ENCODE measurements at regions not wholly inside any gene's neighbourhood (a gene's known extent, or its start where the extent isn't known, plus 50 kb on each side); places are given as distances from the start of the nearest gene placed in this dataset.

GRCh38 chr7:124692425-124692824, 73.2 kb downstream of the GPR37 start:
- Histone ChIP-seq H3K4me3 (ENCODE audit: low read depth in 1 of 2, low read length in 2 of 2) (no peak overlapping the region), H3K36me3 (ENCODE audit: insufficient read depth, low read length) (no peaks in the 10 kb centered on the region), H3K27me3 (ENCODE audit: control insufficient read depth in 1 of 2, insufficient read depth in 2 of 2, low read length in 2 of 2) (no peaks in the 10 kb centered on the region), H3K9me3 (ENCODE audit: low read length) (no peaks in the 10 kb centered on the region), H3K4me1 (ENCODE audit: insufficient read depth, low read length) (no peaks in the 10 kb centered on the region), H3K9ac (ENCODE audit: low read length) (no peak overlapping the region), H3K27ac (ENCODE audit: low read depth, low read length) (no peak overlapping the region)

- H3K9me3 ChIP-seq (ENCODE audit: low read length): no peaks in the 10 kb centered on the region
- H3K4me3 ChIP-seq (ENCODE audit: low read depth in 1 of 2, low read length in 2 of 2): no peak overlapping the region
- no peaks in the 10 kb centered on the region for H3K27me3 ChIP-seq (ENCODE audit: control insufficient read depth in 1 of 2, insufficient read depth in 2 of 2, low read length in 2 of 2)
- no peaks in the 10 kb centered on the region for H3K4me1 ChIP-seq (ENCODE audit: insufficient read depth, low read length)
- no peak overlapping the region for H3K27ac ChIP-seq (ENCODE audit: low read depth, low read length)
- no peaks in the 10 kb centered on the region for H3K36me3 ChIP-seq (ENCODE audit: insufficient read depth, low read length)
- H3K9ac ChIP-seq (ENCODE audit: low read length): no peak overlapping the region
Measured at GRCh38 chr7:124690840-124691239, 74.8 kb downstream of the GPR37 start.

- Histone ChIP-seq H3K4me1 (ENCODE audit: insufficient read depth, low read length) (no peaks in the 10 kb centered on the region), H3K27ac (ENCODE audit: low read depth, low read length) (no peak overlapping the region), H3K4me3 (ENCODE audit: low read depth in 1 of 2, low read length in 2 of 2) (no peak overlapping the region), H3K9me3 (ENCODE audit: low read length) (no peaks in the 10 kb centered on the region), H3K36me3 (ENCODE audit: insufficient read depth, low read length) (no peaks in the 10 kb centered on the region), H3K9ac (ENCODE audit: low read length) (no peak overlapping the region), H3K27me3 (ENCODE audit: control insufficient read depth in 1 of 2, insufficient read depth in 2 of 2, low read length in 2 of 2) (no peaks in the 10 kb centered on the region)
Measured at GRCh38 chr7:124689931-124690330, 75.7 kb downstream of the GPR37 start.

DNA sequence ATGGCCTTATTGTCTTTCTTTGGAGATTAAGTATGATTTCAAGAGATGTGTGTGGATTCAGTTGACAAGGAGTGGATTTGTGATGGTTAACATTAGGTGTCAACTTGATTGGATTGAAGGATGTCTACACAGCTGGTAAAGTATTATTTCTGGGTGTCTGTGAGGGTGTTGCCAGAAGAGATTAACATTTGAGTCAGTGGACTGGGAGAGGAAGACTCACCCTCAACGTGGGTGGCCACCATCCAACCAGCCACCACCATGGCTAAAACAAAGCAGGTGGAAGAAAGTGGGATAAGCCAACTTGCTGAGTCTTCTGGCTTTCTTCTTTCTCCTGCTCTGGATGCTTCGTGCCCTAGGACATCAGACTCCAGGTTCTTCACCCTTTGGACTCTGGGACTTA, 76.1 kb downstream of the GPR37 start:
- Histone ChIP-seq H3K9me3 (ENCODE audit: low read length) (no peaks in the 10 kb centered on the region), H3K27me3 (ENCODE audit: control insufficient read depth in 1 of 2, insufficient read depth in 2 of 2, low read length in 2 of 2) (no peaks in the 10 kb centered on the region), H3K9ac (ENCODE audit: low read length) (no peak overlapping the region), H3K27ac (ENCODE audit: low read depth, low read length) (no peak overlapping the region), H3K36me3 (ENCODE audit: insufficient read depth, low read length) (no peaks in the 10 kb centered on the region), H3K4me3 (ENCODE audit: low read depth in 1 of 2, low read length in 2 of 2) (no peak overlapping the region), H3K4me1 (ENCODE audit: insufficient read depth, low read length) (no peaks in the 10 kb centered on the region)

DNA sequence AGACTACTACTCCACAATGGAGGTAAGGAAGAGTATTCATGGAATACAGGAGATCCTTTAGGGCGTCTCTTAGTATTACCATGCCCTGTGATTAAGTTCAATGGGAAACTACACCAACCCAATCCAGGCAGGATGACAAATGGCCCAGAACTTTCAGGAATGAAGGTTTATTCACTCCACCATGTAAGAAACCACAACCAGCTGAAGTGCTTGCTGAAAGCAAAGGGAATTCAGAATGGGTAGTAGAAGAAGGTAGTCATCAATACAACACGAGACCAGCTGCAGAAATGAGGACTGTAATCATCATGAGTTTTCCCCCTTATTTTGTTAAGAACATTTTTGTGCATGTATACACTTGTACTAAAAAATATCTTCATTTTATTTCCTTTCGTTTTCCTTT, 76.6 kb downstream of the GPR37 start:
- no peaks in the 10 kb centered on the region for H3K4me1 ChIP-seq (ENCODE audit: insufficient read depth, low read length)
- H3K27ac ChIP-seq (ENCODE audit: low read depth, low read length): no peak overlapping the region
- no peaks in the 10 kb centered on the region for H3K36me3 ChIP-seq (ENCODE audit: insufficient read depth, low read length)
- no peak overlapping the region for H3K4me3 ChIP-seq (ENCODE audit: low read depth in 1 of 2, low read length in 2 of 2)
- H3K9me3 ChIP-seq (ENCODE audit: low read length): no peaks in the 10 kb centered on the region
- no peaks in the 10 kb centered on the region for H3K27me3 ChIP-seq (ENCODE audit: control insufficient read depth in 1 of 2, insufficient read depth in 2 of 2, low read length in 2 of 2)
- H3K9ac ChIP-seq (ENCODE audit: low read length): no peak overlapping the region

DNA sequence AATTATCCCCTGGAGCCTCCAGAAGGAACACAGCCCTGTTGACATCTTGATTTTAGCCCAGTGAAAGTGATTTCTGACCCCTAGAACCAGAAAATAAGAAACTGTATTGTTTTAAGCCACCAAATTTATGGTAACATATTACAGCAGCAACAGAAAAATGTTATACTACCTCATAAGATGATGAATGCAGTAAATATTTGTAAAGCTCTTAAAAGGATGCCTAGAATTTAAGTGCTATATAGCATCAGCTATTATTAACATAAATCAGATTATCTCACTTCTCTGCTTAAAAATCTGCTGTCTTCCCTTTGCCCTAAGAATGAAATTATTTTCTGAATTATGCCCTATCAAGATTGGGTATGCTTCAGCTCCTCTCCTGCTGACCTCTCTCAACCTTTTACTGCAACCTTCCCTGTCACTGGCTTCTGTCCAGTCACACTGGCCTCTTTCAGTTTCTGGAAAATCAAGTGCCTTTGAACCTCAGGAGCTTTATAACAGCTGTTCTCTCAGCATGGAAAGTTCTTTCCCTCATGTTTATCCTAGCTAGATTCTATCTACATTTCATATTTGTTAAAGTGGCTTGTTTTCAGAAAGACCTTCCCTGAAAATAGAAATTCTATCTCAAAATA, 78.9 kb downstream of the GPR37 start:
- Histone ChIP-seq H3K4me1 (ENCODE audit: insufficient read depth, low read length) (no peaks in the 10 kb centered on the region), H3K4me3 (ENCODE audit: low read depth in 1 of 2, low read length in 2 of 2) (no peak overlapping the region), H3K27ac (ENCODE audit: low read depth, low read length) (no peak overlapping the region), H3K36me3 (ENCODE audit: insufficient read depth, low read length) (no peaks in the 10 kb centered on the region), H3K9me3 (ENCODE audit: low read length) (no peaks in the 10 kb centered on the region), H3K27me3 (ENCODE audit: control insufficient read depth in 1 of 2, insufficient read depth in 2 of 2, low read length in 2 of 2) (no peaks in the 10 kb centered on the region), H3K9ac (ENCODE audit: low read length) (no peak overlapping the region)

GRCh38 chr7:124681946-124682345, 83.6 kb downstream of the GPR37 start:
- Histone ChIP-seq H3K9ac (ENCODE audit: low read length) (no peak overlapping the region), H3K27me3 (ENCODE audit: control insufficient read depth in 1 of 2, insufficient read depth in 2 of 2, low read length in 2 of 2) (no peaks in the 10 kb centered on the region), H3K4me1 (ENCODE audit: insufficient read depth, low read length) (no peaks in the 10 kb centered on the region), H3K4me3 (ENCODE audit: low read depth in 1 of 2, low read length in 2 of 2) (no peak overlapping the region), H3K36me3 (ENCODE audit: insufficient read depth, low read length) (no peaks in the 10 kb centered on the region), H3K27ac (ENCODE audit: low read depth, low read length) (no peak overlapping the region), H3K9me3 (ENCODE audit: low read length) (no peaks in the 10 kb centered on the region)

GRCh38 chr7:124680304-124680703, 85.3 kb downstream of the GPR37 start:
- H3K4me1 ChIP-seq (ENCODE audit: insufficient read depth, low read length): no peaks in the 10 kb centered on the region
- no peak overlapping the region for H3K27ac ChIP-seq (ENCODE audit: low read depth, low read length)
- no peaks in the 10 kb centered on the region for H3K27me3 ChIP-seq (ENCODE audit: control insufficient read depth in 1 of 2, insufficient read depth in 2 of 2, low read length in 2 of 2)
- no peak overlapping the region for H3K9ac ChIP-seq (ENCODE audit: low read length)
- no peak overlapping the region for H3K4me3 ChIP-seq (ENCODE audit: low read depth in 1 of 2, low read length in 2 of 2)
- H3K9me3 ChIP-seq (ENCODE audit: low read length): no peaks in the 10 kb centered on the region
- no peaks in the 10 kb centered on the region for H3K36me3 ChIP-seq (ENCODE audit: insufficient read depth, low read length)

GRCh38 chr7:124679586-124680225, 85.9 kb downstream of the GPR37 start:
- Histone ChIP-seq H3K4me1 (ENCODE audit: insufficient read depth, low read length) (no peaks in the 10 kb centered on the region), H3K9ac (ENCODE audit: low read length) (no peak overlapping the region), H3K9me3 (ENCODE audit: low read length) (no peaks in the 10 kb centered on the region), H3K4me3 (ENCODE audit: low read depth in 1 of 2, low read length in 2 of 2) (no peak overlapping the region), H3K27me3 (ENCODE audit: control insufficient read depth in 1 of 2, insufficient read depth in 2 of 2, low read length in 2 of 2) (no peaks in the 10 kb centered on the region), H3K27ac (ENCODE audit: low read depth, low read length) (no peak overlapping the region), H3K36me3 (ENCODE audit: insufficient read depth, low read length) (no peaks in the 10 kb centered on the region)

DNA sequence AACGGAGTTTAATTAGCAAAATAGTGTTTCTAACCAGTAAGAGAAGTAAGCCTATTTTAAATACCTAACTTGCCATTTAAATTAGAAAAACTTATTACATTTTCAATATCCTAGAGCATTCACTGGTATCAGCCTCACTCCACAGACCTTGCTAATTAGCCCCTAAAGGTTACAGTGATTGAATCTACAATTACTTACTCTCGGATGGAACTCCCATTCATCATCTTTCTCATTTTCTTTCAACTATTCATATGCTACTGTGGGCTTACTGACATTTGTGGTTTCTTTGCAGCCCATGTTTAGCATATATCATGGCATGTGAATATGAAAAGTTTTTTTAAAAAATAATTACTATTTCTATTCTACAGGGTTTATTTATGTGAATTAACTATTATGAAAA, 86.4 kb downstream of the GPR37 start:
- H3K36me3 ChIP-seq (ENCODE audit: insufficient read depth, low read length): no peaks in the 10 kb centered on the region
- H3K4me3 ChIP-seq (ENCODE audit: low read depth in 1 of 2, low read length in 2 of 2): no peak overlapping the region
- no peaks in the 10 kb centered on the region for H3K4me1 ChIP-seq (ENCODE audit: insufficient read depth, low read length)
- no peaks in the 10 kb centered on the region for H3K27me3 ChIP-seq (ENCODE audit: control insufficient read depth in 1 of 2, insufficient read depth in 2 of 2, low read length in 2 of 2)
- no peaks in the 10 kb centered on the region for H3K9me3 ChIP-seq (ENCODE audit: low read length)
- no peak overlapping the region for H3K27ac ChIP-seq (ENCODE audit: low read depth, low read length)
- H3K9ac ChIP-seq (ENCODE audit: low read length): no peak overlapping the region

GRCh38 chr7:124674451-124674850, 91.1 kb downstream of the GPR37 start:
- H3K36me3 ChIP-seq (ENCODE audit: insufficient read depth, low read length): no peaks in the 10 kb centered on the region
- H3K27me3 ChIP-seq (ENCODE audit: control insufficient read depth in 1 of 2, insufficient read depth in 2 of 2, low read length in 2 of 2): no peaks in the 10 kb centered on the region
- H3K27ac ChIP-seq (ENCODE audit: low read depth, low read length): no peak overlapping the region
- no peak overlapping the region for H3K9ac ChIP-seq (ENCODE audit: low read length)
- no peaks in the 10 kb centered on the region for H3K4me1 ChIP-seq (ENCODE audit: insufficient read depth, low read length)
- H3K9me3 ChIP-seq (ENCODE audit: low read length): no peaks in the 10 kb centered on the region
- no peak overlapping the region for H3K4me3 ChIP-seq (ENCODE audit: low read depth in 1 of 2, low read length in 2 of 2)

DNA sequence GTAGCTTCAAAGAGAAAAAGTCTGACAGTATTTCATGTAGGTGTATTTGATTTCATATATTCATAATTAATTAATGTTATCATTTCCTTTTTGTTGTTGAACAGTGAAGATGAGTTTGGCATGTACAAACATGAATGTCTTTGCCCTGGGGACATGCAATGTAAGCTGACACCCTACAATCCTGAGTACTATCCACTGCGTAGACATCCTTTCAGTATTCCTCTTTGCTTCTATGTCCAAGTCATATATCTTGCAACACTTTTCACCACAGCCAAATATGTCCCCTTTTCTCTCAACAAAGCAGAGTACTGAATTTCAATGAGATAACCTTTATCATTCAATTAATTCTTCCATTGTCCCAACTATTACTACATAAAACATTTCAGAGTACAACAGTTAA, 93.6 kb downstream of the GPR37 start:
- H3K27me3 ChIP-seq (ENCODE audit: control insufficient read depth in 1 of 2, insufficient read depth in 2 of 2, low read length in 2 of 2): no peaks in the 10 kb centered on the region

More for the DNA sequence above, 93.6 kb downstream of the GPR37 start:
- Histone ChIP-seq H3K27ac (ENCODE audit: low read depth, low read length) (no peak overlapping the region), H3K9me3 (ENCODE audit: low read length) (no peaks in the 10 kb centered on the region), H3K4me1 (ENCODE audit: insufficient read depth, low read length) (no peaks in the 10 kb centered on the region), H3K36me3 (ENCODE audit: insufficient read depth, low read length) (no peaks in the 10 kb centered on the region), H3K9ac (ENCODE audit: low read length) (no peak overlapping the region), H3K4me3 (ENCODE audit: low read depth in 1 of 2, low read length in 2 of 2) (no peak overlapping the region)
